ENCODE measurements at regions not wholly inside any gene's neighbourhood (a gene's known extent, or its start where the extent isn't known, plus 50 kb on each side); places are given as distances from the start of the nearest gene placed in this dataset.

DNA sequence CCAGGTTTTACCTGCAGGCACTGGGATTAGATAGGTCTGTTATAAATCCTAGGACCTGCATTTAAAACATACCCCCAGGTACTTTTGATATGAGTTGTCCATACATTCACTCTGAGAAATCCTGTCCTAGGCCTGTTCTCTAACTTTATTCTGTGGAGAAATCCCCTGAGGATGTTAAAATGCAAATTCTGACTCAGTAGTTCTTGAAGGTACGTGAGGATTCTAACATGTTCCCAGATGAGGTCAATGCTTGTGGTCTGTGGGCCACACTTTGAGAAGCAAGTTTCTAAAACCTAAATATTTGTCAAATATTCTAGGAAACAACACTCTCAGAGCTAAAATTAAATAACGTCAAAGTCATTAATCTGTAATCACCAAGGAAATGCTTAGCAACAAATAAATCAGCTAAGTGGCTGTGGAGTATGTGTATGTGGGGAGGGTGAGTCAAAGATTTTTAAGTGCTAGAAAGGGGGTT, 101.3 kb upstream of the MAGEB16 start:
- no peak overlapping the region for H3K4me3 ChIP-seq
- H3K27ac ChIP-seq, result no peak overlapping the region
- no peaks in the 10 kb centered on the region for H3K4me1 ChIP-seq
- H3K36me3 ChIP-seq, result no peaks in the 10 kb centered on the region
- no peak for DNase-seq
- no peaks in the 10 kb centered on the region for H3K9me3 ChIP-seq
- TF ChIP-seq, protein P1, sequence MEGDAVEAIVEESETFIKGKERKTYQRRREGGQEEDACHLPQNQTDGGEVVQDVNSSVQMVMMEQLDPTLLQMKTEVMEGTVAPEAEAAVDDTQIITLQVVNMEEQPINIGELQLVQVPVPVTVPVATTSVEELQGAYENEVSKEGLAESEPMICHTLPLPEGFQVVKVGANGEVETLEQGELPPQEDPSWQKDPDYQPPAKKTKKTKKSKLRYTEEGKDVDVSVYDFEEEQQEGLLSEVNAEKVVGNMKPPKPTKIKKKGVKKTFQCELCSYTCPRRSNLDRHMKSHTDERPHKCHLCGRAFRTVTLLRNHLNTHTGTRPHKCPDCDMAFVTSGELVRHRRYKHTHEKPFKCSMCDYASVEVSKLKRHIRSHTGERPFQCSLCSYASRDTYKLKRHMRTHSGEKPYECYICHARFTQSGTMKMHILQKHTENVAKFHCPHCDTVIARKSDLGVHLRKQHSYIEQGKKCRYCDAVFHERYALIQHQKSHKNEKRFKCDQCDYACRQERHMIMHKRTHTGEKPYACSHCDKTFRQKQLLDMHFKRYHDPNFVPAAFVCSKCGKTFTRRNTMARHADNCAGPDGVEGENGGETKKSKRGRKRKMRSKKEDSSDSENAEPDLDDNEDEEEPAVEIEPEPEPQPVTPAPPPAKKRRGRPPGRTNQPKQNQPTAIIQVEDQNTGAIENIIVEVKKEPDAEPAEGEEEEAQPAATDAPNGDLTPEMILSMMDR (IDR thresholded peaks at IDR 0.05), result no peak
- TF ChIP-seq POLR2A (IDR thresholded peaks at IDR 0.05), result no peak
- H3K27me3 ChIP-seq, result no peaks in the 10 kb centered on the region

- DNase-seq, result no peak
- TF ChIP-seq POLR2A (IDR thresholded peaks at IDR 0.05), result no peak
- TF ChIP-seq, protein P1 (IDR thresholded peaks at IDR 0.05), result no peak
- H3K4me3 ChIP-seq, result no peak overlapping the region
- no peaks in the 10 kb centered on the region for H3K27me3 ChIP-seq
- no peaks in the 10 kb centered on the region for H3K9me3 ChIP-seq
- H3K4me1 ChIP-seq, result no peaks in the 10 kb centered on the region
- no peaks in the 10 kb centered on the region for H3K36me3 ChIP-seq
- no peak overlapping the region for H3K27ac ChIP-seq
Measured at GRCh38 chrX:35699642-35700041, 98.5 kb upstream of the MAGEB16 start.

DNA sequence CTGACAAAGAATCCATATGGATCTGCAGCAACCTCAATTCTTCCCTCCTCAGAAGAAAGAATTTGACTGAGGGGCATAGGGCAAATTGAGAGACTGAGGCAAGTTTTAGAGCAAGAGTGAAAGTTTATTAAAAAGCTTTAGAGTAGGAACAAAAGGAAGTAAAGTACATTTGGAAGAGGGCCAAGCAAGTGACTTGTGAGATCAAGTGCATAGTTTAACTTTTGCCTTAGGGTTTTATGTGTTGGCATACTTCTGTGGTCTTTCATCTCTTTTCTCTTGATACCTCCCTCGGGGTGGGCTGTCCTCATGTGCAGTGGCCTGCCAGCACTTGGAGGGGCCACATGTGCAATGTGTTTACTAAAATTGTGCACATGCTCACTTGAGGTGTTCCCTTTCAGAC, 98.0 kb upstream of the MAGEB16 start:
- TF ChIP-seq, protein P1 (IDR thresholded peaks at IDR 0.05), result no peak
- no peak for TF ChIP-seq POLR2A (IDR thresholded peaks at IDR 0.05)
- Histone ChIP-seq H3K4me1 (no peaks in the 10 kb centered on the region), H3K36me3 (no peaks in the 10 kb centered on the region), H3K27ac (no peak overlapping the region), H3K9me3 (no peaks in the 10 kb centered on the region), H3K4me3 (no peak overlapping the region), H3K27me3 (no peaks in the 10 kb centered on the region)
- no peak for DNase-seq

DNA sequence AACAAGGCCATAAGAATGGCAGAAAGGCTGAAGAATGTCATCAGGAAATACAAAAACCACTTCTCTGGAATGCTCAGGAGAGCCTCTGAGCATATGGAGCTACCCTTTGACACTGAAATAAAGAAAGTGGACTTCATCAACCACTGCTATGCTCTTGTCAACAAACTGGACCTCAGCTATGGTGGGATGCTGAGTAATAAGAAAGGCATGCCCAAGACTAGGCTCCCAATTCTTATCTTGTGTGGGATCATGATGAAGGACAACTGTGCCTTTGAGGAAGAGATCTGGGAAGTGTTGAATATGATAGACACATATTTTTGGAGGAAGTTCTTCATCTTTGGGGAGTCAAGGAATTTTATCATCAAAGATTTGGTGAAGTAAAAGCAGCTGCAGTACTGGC, 86.9 kb upstream of the MAGEB16 start:
- TF ChIP-seq, protein P1 (IDR thresholded peaks at IDR 0.05), result no peak
- no peak for TF ChIP-seq POLR2A (IDR thresholded peaks at IDR 0.05)

GRCh38 chrX:35722128-35722527, 76.0 kb upstream of the MAGEB16 start:
- Histone ChIP-seq H3K4me1 (no peaks in the 10 kb centered on the region), H3K9me3 (peaks cover 0 to 4% (median 0%) of the 10 kb centered on the region in 4 donors), H3K27ac (no peak overlapping the region), H3K4me3 (no peak overlapping the region), H3K36me3 (no peaks in the 10 kb centered on the region), H3K27me3 (no peaks in the 10 kb centered on the region)
- no peak for DNase-seq
- no peak for TF ChIP-seq POLR2A (IDR thresholded peaks at IDR 0.05)
- TF ChIP-seq, protein P1 (IDR thresholded peaks at IDR 0.05), result no peak

More for the DNA sequence above, 86.9 kb upstream of the MAGEB16 start:
- no peaks in the 10 kb centered on the region for H3K4me1 ChIP-seq
- no peak overlapping the region for H3K27ac ChIP-seq
- H3K27me3 ChIP-seq, result no peaks in the 10 kb centered on the region
- no peaks in the 10 kb centered on the region for H3K9me3 ChIP-seq
- no peak overlapping the region for H3K4me3 ChIP-seq
- no peak for DNase-seq
- no peaks in the 10 kb centered on the region for H3K36me3 ChIP-seq

- TF ChIP-seq POLR2A (IDR thresholded peaks at IDR 0.05), result no peak
- TF ChIP-seq, protein P1 (IDR thresholded peaks at IDR 0.05), result peak in 2 of 6 experiments; percentile 12 to 13
- Histone ChIP-seq H3K9me3 (peaks cover 0 to 4% (median 0%) of the 10 kb centered on the region in 4 donors), H3K4me1 (no peaks in the 10 kb centered on the region), H3K27me3 (no peaks in the 10 kb centered on the region), H3K36me3 (no peaks in the 10 kb centered on the region), H3K4me3 (no peak overlapping the region), H3K27ac (no peak overlapping the region)
- DNase-seq, result no peak
Measured at GRCh38 chrX:35726176-35726575, 72.0 kb upstream of the MAGEB16 start.

All from Peyer's patch (tissue), 4 donors.